LoVo (cell line): ENCODE measurements at regions not wholly inside any gene's neighbourhood (a gene's known extent, or its start where the extent isn't known, plus 50 kb on each side); places are given as distances from the start of the nearest gene placed in this dataset.

Source experiments
- DNase-seq: peaks from one replicate; pipeline ENCODE4 v3.0.0-alpha.2; 2016; ENCODE audit warnings: low spot score

DNA sequence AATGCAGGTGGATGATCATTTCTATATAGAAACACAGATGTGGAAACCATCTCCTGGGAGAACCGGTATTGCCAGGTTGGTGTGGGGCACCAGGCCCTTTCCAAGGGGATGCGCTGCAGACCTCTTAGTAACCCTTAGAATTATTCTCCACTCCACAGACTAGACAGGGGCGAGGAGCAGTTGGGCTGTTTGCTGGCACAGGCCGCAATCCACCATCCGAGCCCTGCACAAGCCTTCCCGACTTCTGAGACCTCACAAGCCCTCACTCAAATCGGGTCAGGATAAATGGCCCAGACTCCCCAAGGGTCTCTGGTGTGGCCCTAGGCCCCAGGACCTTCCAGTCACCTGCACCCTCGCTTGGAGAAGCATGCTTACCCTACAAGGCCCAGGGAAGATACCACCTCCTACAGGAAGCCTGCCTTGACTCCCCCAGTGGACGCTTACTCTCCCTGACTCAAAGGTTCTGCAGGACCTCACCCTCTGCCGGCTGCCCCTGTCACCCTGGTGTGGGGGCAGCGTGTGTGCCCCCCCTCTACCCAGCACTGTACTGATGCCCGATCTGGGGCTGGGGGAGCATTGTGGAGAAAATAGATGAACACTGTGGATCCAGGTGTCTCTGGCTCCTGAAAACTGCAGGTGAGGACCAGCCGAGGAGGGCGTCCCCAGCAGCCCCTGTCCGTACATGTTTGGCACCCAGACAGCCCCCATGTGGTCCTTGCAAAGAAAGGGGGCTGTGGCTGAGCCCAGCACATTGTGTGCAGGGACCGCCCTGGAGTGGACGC lies 49.8 kb upstream of the ACSF3 start:
- no peak for DNase-seq
